ENCODE measurements at regions not wholly inside any gene's neighbourhood (a gene's known extent, or its start where the extent isn't known, plus 50 kb on each side); places are given as distances from the start of the nearest gene placed in this dataset.
"Not testable (repeated sequence)": the region's sequence is repeated elsewhere in the genome, so short reads cannot be mapped to it uniquely, and the experiment has no call there.

- not testable (repeated sequence) for H3K4me1 Mint-ChIP-seq (ENCODE audit: low read depth in 2 of 2); H3K4me3 Mint-ChIP-seq; ATAC-seq; H3K36me3 Mint-ChIP-seq; H3K9me3 Mint-ChIP-seq; DNase-seq (ENCODE audit: low spot score); H3K27ac Mint-ChIP-seq; H3K27me3 Mint-ChIP-seq
These were observed 1390.6 kb upstream of the TPTE start for GRCh38 chr21:9130817-9131216.

Data from natural killer cell treated with Interleukin-12 subunit alpha and Interleukin-12 subunit beta and Interleukin-15 and Interleukin-18, amount 100 ng/mL, for 72 hours (primary cell).